ENCODE measurements at regions not wholly inside any gene's neighbourhood (a gene's known extent, or its start where the extent isn't known, plus 50 kb on each side); places are given as distances from the start of the nearest gene placed in this dataset.

DNA sequence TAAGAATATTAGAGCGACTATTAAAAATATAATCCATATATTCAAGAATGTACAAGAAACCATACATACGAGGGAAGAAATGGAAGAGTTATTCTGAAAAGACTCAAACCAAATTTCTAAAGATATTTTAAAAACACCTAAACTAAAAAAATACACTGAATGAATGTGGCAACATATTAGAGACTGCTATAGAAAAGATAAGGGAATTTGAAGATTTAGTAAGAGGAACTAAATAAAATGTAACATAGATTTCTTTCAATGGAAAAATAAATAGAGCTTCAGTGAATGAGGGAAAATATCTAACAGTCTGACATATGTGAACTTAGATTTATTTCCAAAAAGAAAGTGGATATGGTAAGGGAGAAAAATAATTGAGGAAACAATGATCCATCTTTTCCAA is 194.9 kb upstream of the STXBP5 start:
- Histone ChIP-seq H3K4me1 (ENCODE audit: low read depth) (no peaks in the 10 kb centered on the region), H3K27ac (no peak overlapping the region), H3K36me3 (no peaks in the 10 kb centered on the region), H3K27me3 (no peaks in the 10 kb centered on the region), H3K9me3 (ENCODE audit: low read depth) (no peaks in the 10 kb centered on the region), H3K4me3 (no peak overlapping the region)
- TF ChIP-seq CTCF (IDR thresholded peaks at IDR 0.05; ENCODE audit: low read depth, low read length) = no peak
- no peak for DNase-seq (ENCODE audit: low read depth in 1 of 2, low spot score in 1 of 2)

DNA sequence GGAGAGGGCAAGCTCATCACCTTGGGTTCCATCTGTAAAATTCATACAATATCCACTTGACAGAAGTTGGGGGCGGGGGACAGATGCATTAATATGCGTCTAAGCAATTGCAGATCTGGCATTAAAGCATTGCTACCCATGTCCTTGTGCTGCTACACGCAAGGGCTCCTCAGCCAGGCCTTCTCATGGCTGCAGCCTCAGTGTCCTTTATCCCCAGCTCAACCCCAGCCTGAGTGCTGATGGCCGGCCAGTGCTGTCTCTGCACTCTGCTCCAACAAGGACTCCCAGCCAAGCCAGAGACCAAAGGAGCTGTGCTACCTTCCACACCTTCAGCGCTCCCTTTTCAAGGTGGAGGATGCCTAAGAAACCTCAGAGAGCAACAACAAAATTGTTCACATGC is 188.5 kb upstream of the STXBP5 start:
- H3K9me3 ChIP-seq (ENCODE audit: low read depth) = no peaks in the 10 kb centered on the region
- H3K36me3 ChIP-seq = no peaks in the 10 kb centered on the region
- H3K4me3 ChIP-seq = no peak overlapping the region
- no peaks in the 10 kb centered on the region for H3K27me3 ChIP-seq
- TF ChIP-seq CTCF (IDR thresholded peaks at IDR 0.05; ENCODE audit: low read depth, low read length) = no peak
- no peaks in the 10 kb centered on the region for H3K4me1 ChIP-seq (ENCODE audit: low read depth)
- DNase-seq (ENCODE audit: low read depth in 1 of 2, low spot score in 1 of 2) = no peak
- H3K27ac ChIP-seq = no peak overlapping the region

DNA sequence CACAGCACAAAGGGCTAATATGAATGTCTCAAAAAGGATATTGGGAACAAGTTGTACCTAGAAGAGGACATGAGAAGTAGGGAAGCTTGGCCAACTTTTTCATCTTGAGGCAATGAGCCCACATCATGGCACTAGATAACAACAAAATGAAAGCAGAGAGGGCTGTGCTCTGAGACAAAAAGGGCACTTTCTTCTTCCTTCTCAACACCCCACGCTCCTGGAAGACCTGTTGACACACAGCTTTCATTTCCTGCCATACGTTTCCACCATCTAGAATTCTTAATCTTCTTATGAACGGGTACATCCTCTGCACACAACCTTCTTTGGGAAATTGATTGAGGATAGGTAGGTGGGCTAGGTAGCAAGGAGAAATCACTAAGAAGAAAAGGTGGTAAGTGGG is 187.8 kb upstream of the STXBP5 start:
- H3K9me3 ChIP-seq (ENCODE audit: low read depth) = no peaks in the 10 kb centered on the region
- no peaks in the 10 kb centered on the region for H3K36me3 ChIP-seq
- no peak overlapping the region for H3K4me3 ChIP-seq
- no peak for DNase-seq (ENCODE audit: low read depth in 1 of 2, low spot score in 1 of 2)
- H3K4me1 ChIP-seq (ENCODE audit: low read depth) = no peaks in the 10 kb centered on the region
- H3K27me3 ChIP-seq = no peaks in the 10 kb centered on the region
- no peak for TF ChIP-seq CTCF (IDR thresholded peaks at IDR 0.05; ENCODE audit: low read depth, low read length)
- no peak overlapping the region for H3K27ac ChIP-seq

DNA sequence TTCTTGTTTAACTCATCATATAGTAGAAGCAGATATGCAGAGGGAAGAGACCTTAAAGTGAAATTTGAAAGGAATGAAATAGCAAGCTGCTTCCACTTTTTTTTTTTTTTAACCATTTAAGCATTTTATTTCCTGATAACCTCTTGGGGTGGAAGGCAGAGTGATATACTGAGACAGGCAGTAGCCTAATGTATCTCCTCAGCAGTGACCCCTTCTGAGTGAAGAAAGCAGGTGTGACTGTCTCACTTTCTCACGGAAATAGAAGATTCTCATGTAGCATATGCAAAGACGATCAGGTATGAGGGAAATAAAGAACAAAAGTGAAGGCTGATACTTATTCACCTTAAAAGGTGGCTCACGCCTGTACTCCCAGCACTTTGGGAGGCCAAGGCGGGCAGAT is 187.1 kb upstream of the STXBP5 start:
- no peak overlapping the region for H3K4me3 ChIP-seq

GRCh38 chr6:147019001-147019400 is 185.2 kb upstream of the STXBP5 start:
- H3K27me3 ChIP-seq = no peaks in the 10 kb centered on the region
- H3K4me1 ChIP-seq (ENCODE audit: low read depth) = no peaks in the 10 kb centered on the region
- H3K27ac ChIP-seq = no peak overlapping the region
- H3K9me3 ChIP-seq (ENCODE audit: low read depth) = no peaks in the 10 kb centered on the region
- no peak overlapping the region for H3K4me3 ChIP-seq
- no peak for DNase-seq (ENCODE audit: low read depth in 1 of 2, low spot score in 1 of 2)
- TF ChIP-seq CTCF (IDR thresholded peaks at IDR 0.05; ENCODE audit: low read depth, low read length) = no peak
- H3K36me3 ChIP-seq = no peaks in the 10 kb centered on the region

More for the DNA sequence above, 187.1 kb upstream of the STXBP5 start:
- DNase-seq (ENCODE audit: low read depth in 1 of 2, low spot score in 1 of 2) = no peak
- H3K9me3 ChIP-seq (ENCODE audit: low read depth) = no peaks in the 10 kb centered on the region
- no peak for TF ChIP-seq CTCF (IDR thresholded peaks at IDR 0.05; ENCODE audit: low read depth, low read length)
- H3K4me1 ChIP-seq (ENCODE audit: low read depth) = no peaks in the 10 kb centered on the region
- no peaks in the 10 kb centered on the region for H3K27me3 ChIP-seq
- H3K36me3 ChIP-seq = no peaks in the 10 kb centered on the region
- no peak overlapping the region for H3K27ac ChIP-seq

DNA sequence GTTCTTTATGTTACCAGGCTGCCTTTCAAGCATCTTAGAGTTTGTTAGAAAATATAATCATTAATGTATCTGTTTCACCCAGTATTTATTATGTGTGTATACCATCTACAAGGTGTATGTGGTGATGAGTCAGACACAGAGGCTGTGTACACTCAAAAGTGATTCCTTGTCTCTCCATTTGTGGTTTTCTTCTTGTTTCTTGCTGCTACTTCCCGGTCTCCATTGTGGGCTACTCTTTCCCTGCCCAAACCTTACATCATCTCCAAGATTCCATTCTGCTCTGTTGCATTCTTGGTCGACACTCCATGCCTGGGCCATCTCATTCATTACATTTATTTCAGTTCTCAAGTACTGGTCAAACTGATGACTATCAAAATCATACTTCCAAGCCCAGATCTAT is 182.2 kb upstream of the STXBP5 start:
- Histone ChIP-seq H3K4me3 (no peak overlapping the region), H3K9me3 (ENCODE audit: low read depth) (no peaks in the 10 kb centered on the region), H3K27ac (no peak overlapping the region), H3K36me3 (no peaks in the 10 kb centered on the region), H3K4me1 (ENCODE audit: low read depth) (no peaks in the 10 kb centered on the region), H3K27me3 (no peaks in the 10 kb centered on the region)
- DNase-seq (ENCODE audit: low read depth in 1 of 2, low spot score in 1 of 2) = peak in 1 of 2 donors; percentile 46
- TF ChIP-seq CTCF (IDR thresholded peaks at IDR 0.05; ENCODE audit: low read depth, low read length) = no peak

Measured in cardiac muscle cell (in vitro differentiated cells and primary cell).